H1 (cell line): ENCODE measurements at regions not wholly inside any gene's neighbourhood (a gene's known extent, or its start where the extent isn't known, plus 50 kb on each side); places are given as distances from the start of the nearest gene placed in this dataset.

Experiments used
- CTCF ChIA-PET: fragments of 300-600 bp; sonication (Branson Sonifier 250); formaldehyde crosslinking; loops from one replicate; lab custom pipeline; 2021; ENCODE audit not compliant: partially characterized antibody; lab: Charles Lee
- POLR2A ChIA-PET: fragments of 300-600 bp; sonication (Branson Sonifier 250); formaldehyde crosslinking; loops from one replicate; lab custom pipeline; 2021; ENCODE audit warnings: inconsistent platforms; ENCODE audit not compliant: partially characterized antibody; lab: Charles Lee
- DNase-seq, 2 experiments: peaks; one replicate each; pipeline versions ENCODE4 v3.0.0 to v3.0.0-alpha.2; 2010 to 2022; ENCODE audit warnings: low spot score in 2 of 2, low read depth in 1 of 2, mixed read lengths in 1 of 2
- FAIRE-seq: peaks from 2 replicates; lab custom pipeline; 2011; peaks lifted over from hg19 to GRCh38; lab: Jason Lieb, UNC
- H2AFZ ChIP-seq: 2 replicates; pipeline ENCODE4 v1.8.1; 2012; ENCODE audit warnings: low read length, inconsistent platforms
- H2AK5ac ChIP-seq: 2 replicates; pipeline ENCODE4 v1.6.1; 2013; ENCODE audit warnings: low read depth, low read length
- H2BK120ac ChIP-seq: replicated peaks from 2 replicates; pipeline ENCODE3; 2013; ENCODE audit warnings: low read depth, low read length, inconsistent platforms
- H2BK12ac ChIP-seq: 2 replicates; pipeline ENCODE4 v1.6.1; 2013; ENCODE audit warnings: low read depth, low read length
- H2BK15ac ChIP-seq: 2 replicates; pipeline ENCODE4 v1.6.1; 2013; ENCODE audit warnings: low read length
- H2BK20ac ChIP-seq: 2 replicates; pipeline ENCODE4 v1.6.1; 2013; ENCODE audit warnings: low read length
- H2BK5ac ChIP-seq: 2 replicates; pipeline ENCODE4 v1.6.1; 2013; ENCODE audit warnings: low read depth, low read length
- H3K14ac ChIP-seq: 2 replicates; pipeline ENCODE4 v1.6.1; 2013; ENCODE audit warnings: inconsistent platforms; ENCODE audit not compliant: insufficient read length
- H3K18ac ChIP-seq: 2 replicates; pipeline ENCODE4 v1.6.1; 2013; ENCODE audit warnings: low read length; ENCODE audit errors: extremely low read depth
- H3K23ac ChIP-seq: 2 replicates; pipeline ENCODE4 v1.6.1; 2013; ENCODE audit warnings: inconsistent platforms; ENCODE audit not compliant: insufficient read length
- H3K23me2 ChIP-seq: 2 replicates; pipeline ENCODE4 v1.6.1; 2013; ENCODE audit warnings: low read depth, low read length
- H3K27ac ChIP-seq: 2 replicates; pipeline ENCODE4 v1.6.1; 2011; ENCODE audit warnings: low read depth, low read length, inconsistent platforms
- H3K27me3 ChIP-seq, 4 experiments: replicated peaks in 1 of 4; 1 replicate in 1 of 4; 2 replicates in 3 of 4; pipeline versions ENCODE4 v1.6.1 to v1.8.1; 2011 to 2013; ENCODE audit warnings: low read length in 3 of 4, mild to moderate bottlenecking in 3 of 4, inconsistent platforms in 2 of 4, mixed read lengths in 2 of 4, moderate library complexity in 1 of 4; ENCODE audit not compliant: control insufficient read depth in 3 of 4, insufficient read depth in 3 of 4; ENCODE audit errors: extremely low read depth in 1 of 4
- H3K36me3 ChIP-seq, 4 experiments: 2 replicates each; pipeline versions ENCODE4 v1.6.1 to v1.8.1; 2011 to 2013; ENCODE audit warnings: mild to moderate bottlenecking in 4 of 4, low read length in 3 of 4, moderate library complexity in 2 of 4, control low read depth in 1 of 4, inconsistent platforms in 1 of 4; ENCODE audit not compliant: insufficient read depth in 4 of 4, control insufficient read depth in 2 of 4
- H3K4ac ChIP-seq: replicated peaks from 2 replicates; pipeline ENCODE3; 2013; ENCODE audit warnings: low read length, low read depth, mixed read lengths, inconsistent platforms; ENCODE audit not compliant: insufficient read length
- H3K4me1 ChIP-seq, 4 experiments: replicated peaks in 1 of 4; 1 replicate in 1 of 4; 2 replicates in 3 of 4; pipeline versions ENCODE4 v1.6.1 to v1.8.1; 2011 to 2013; ENCODE audit warnings: low read length in 3 of 4, inconsistent platforms in 2 of 4, mixed read lengths in 1 of 4; ENCODE audit not compliant: insufficient read depth in 4 of 4, control insufficient read depth in 3 of 4
- H3K4me2 ChIP-seq, 2 experiments: 2 replicates each; pipeline versions ENCODE4 v1.6.1 to v1.8.1; 2011 to 2013; ENCODE audit warnings: low read depth in 2 of 2, low read length in 2 of 2, control low read depth in 1 of 2, inconsistent platforms in 1 of 2, mild to moderate bottlenecking in 1 of 2; ENCODE audit not compliant: insufficient read depth in 1 of 2
- H3K4me3 ChIP-seq, 4 experiments: fragments of 200-600, 300-600 bp in 1 of 4; sonication (generic), shearing (Covaris generic), sonication (Bioruptor Twin) in 1 of 4; 2 replicates each; pipeline versions ENCODE4 v1.5.1 to v1.8.1; 2011 to 2016; ENCODE audit warnings: low read length in 4 of 4, low read depth in 3 of 4, control low read depth in 2 of 4, inconsistent platforms in 2 of 4, mild to moderate bottlenecking in 2 of 4, mixed read lengths in 1 of 4, moderate library complexity in 1 of 4; ENCODE audit not compliant: insufficient read depth in 2 of 4; ENCODE audit errors: extremely low read depth in 1 of 4
- H3K56ac ChIP-seq: replicated peaks from 2 replicates; pipeline ENCODE3; 2013; ENCODE audit warnings: low read depth, mild to moderate bottlenecking, mixed read lengths, low read length, inconsistent platforms; ENCODE audit not compliant: insufficient read length
- H3K79me1 ChIP-seq: 2 replicates; pipeline ENCODE4 v1.6.1; 2013; ENCODE audit warnings: low read depth, low read length, control low read depth
- H3K79me2 ChIP-seq, 2 experiments: 2 replicates each; pipeline versions ENCODE4 v1.6.1 to v1.8.1; 2012 to 2013; ENCODE audit warnings: low read length in 2 of 2, mild to moderate bottlenecking in 2 of 2, inconsistent platforms in 1 of 2; ENCODE audit not compliant: insufficient read depth in 2 of 2, control insufficient read depth in 1 of 2
- H3K9ac ChIP-seq, 4 experiments: replicated peaks in 1 of 4; 1 replicate in 1 of 4; 2 replicates in 3 of 4; pipeline versions ENCODE4 v1.6.1 to v1.8.1; 2011 to 2013; ENCODE audit warnings: low read depth in 3 of 4, low read length in 3 of 4, control low read depth in 2 of 4, mild to moderate bottlenecking in 2 of 4, moderate library complexity in 2 of 4, inconsistent platforms in 1 of 4; ENCODE audit errors: extremely low read depth in 1 of 4
- H3K9me3 ChIP-seq, 2 experiments: 2 replicates each; pipeline versions ENCODE4 v1.6.1 to v1.8.1; 2012 to 2013; ENCODE audit warnings: mild to moderate bottlenecking in 2 of 2, moderate library complexity in 2 of 2, control low read depth in 1 of 2, inconsistent platforms in 1 of 2, low read depth in 1 of 2, low read length in 1 of 2, mixed read lengths in 1 of 2; ENCODE audit not compliant: insufficient read depth in 2 of 2
- H4K20me1 ChIP-seq, 2 experiments: replicated peaks in 1 of 2; 2 replicates each; pipeline versions ENCODE3 to v1.8.1; 2011 to 2013; ENCODE audit warnings: inconsistent platforms in 2 of 2, low read length in 2 of 2, mild to moderate bottlenecking in 1 of 2; ENCODE audit not compliant: insufficient read depth in 2 of 2, control insufficient read depth in 1 of 2
- H4K5ac ChIP-seq: 2 replicates; pipeline ENCODE4 v1.6.1; 2013; ENCODE audit warnings: low read length, low read depth, mixed read lengths, inconsistent platforms; ENCODE audit not compliant: insufficient read length
- H4K8ac ChIP-seq: 2 replicates; pipeline ENCODE4 v1.8.0; 2013; ENCODE audit warnings: mild to moderate bottlenecking, moderate library complexity, low read length, inconsistent platforms; ENCODE audit not compliant: insufficient read depth; ENCODE audit errors: extremely low read depth
- H4K91ac ChIP-seq: replicated peaks from 2 replicates; pipeline ENCODE3; 2013; ENCODE audit warnings: low read length, mixed read lengths, inconsistent platforms; ENCODE audit not compliant: insufficient read length
- CEBPB ChIP-seq: IDR thresholded peaks from 2 replicates; pipeline ENCODE4 v1.6.1; 2012; ENCODE audit warnings: low read depth, low read length
- CHD1 ChIP-seq: IDR thresholded peaks from 2 replicates; pipeline ENCODE4 v1.6.1; 2012; ENCODE audit warnings: low read depth, low read length, improper control_type of control experiment
- EGR1 ChIP-seq: IDR thresholded peaks from 2 replicates; pipeline ENCODE4 v1.6.1; 2011; ENCODE audit warnings: low read depth, low read length, borderline replicate concordance
- EP300 ChIP-seq, 2 experiments: IDR thresholded peaks; 1 replicate in 1 of 2; 2 replicates in 1 of 2; pipeline ENCODE4 v1.6.1; 2011 to 2012; ENCODE audit warnings: low read depth in 2 of 2, low read length in 2 of 2, mild to moderate bottlenecking in 2 of 2, borderline replicate concordance in 1 of 2, inconsistent platforms in 1 of 2, moderate library complexity in 1 of 2
- GABPA ChIP-seq: IDR thresholded peaks from 2 replicates; pipeline ENCODE4 v1.6.1; 2011; ENCODE audit warnings: mild to moderate bottlenecking, low read length, moderate library complexity, borderline replicate concordance; ENCODE audit not compliant: insufficient read depth
- NANOG ChIP-seq: IDR thresholded peaks from 2 replicates; pipeline ENCODE4 v1.6.1; 2011; ENCODE audit warnings: low read length, low read depth, mild to moderate bottlenecking, inconsistent platforms; ENCODE audit not compliant: insufficient read depth, poor library complexity, severe bottlenecking
- POLR2AphosphoS5 ChIP-seq: IDR thresholded peaks from 2 replicates; pipeline ENCODE4 v1.6.1; 2011; ENCODE audit warnings: low read depth, low read length
- POU5F1 ChIP-seq: IDR thresholded peaks from 2 replicates; pipeline ENCODE4 v1.6.1; 2011; ENCODE audit warnings: low read depth, mild to moderate bottlenecking, low read length, moderate library complexity
- SAP30 ChIP-seq: fragments of 300-600 bp; sonication (generic); IDR thresholded peaks from 2 replicates; pipeline ENCODE4 v1.7.1; 2012; ENCODE audit warnings: low read length, moderate library complexity, mild to moderate bottlenecking, inconsistent platforms; ENCODE audit not compliant: insufficient read depth, insufficient replicate concordance
- SIN3A ChIP-seq, 2 experiments: IDR thresholded peaks in 1 of 2; conservative IDR thresholded peaks in 1 of 2; 2 replicates each; pipeline ENCODE4 v1.6.1; 2011 to 2012; ENCODE audit warnings: low read length in 2 of 2, improper control_type of control experiment in 1 of 2, low read depth in 1 of 2, mild to moderate bottlenecking in 1 of 2
- TAF1 ChIP-seq: IDR thresholded peaks from 2 replicates; pipeline ENCODE4 v1.6.1; 2011; ENCODE audit warnings: mild to moderate bottlenecking, low read depth, low read length
- TBP ChIP-seq: IDR thresholded peaks from 2 replicates; pipeline ENCODE4 v1.6.1; 2011; ENCODE audit warnings: low read depth, low read length, improper control_type of control experiment
- TEAD4 ChIP-seq: IDR thresholded peaks from 2 replicates; pipeline ENCODE4 v1.6.1; 2012; ENCODE audit warnings: low read depth, low read length, inconsistent platforms, mixed read lengths
- WGBS, 2 experiments: shearing (Covaris generic) in 1 of 2; methylation state at CpG; one replicate each; pipeline versions ENCODE4 v1.1.6 to v1.1.7; 2013 to 2015; ENCODE audit warnings: low lambda C conversion rate in 2 of 2, mixed read lengths in 2 of 2, inconsistent platforms in 1 of 2, low coverage in 1 of 2, missing lambda C conversion rate in 1 of 2; ENCODE audit not compliant: insufficient replicate concordance in 2 of 2, insufficient coverage in 1 of 2, insufficient read length in 1 of 2; ENCODE audit errors: extremely low coverage in 1 of 2, missing lambda C conversion rate in 1 of 2; 5-methylcytosine and 5-hydroxymethylcytosine counted together

GRCh38 chr5:157914151-157914788 lies 55.3 kb upstream of the CLINT1 start:
- Histone ChIP-seq H3K27ac (no peak overlapping the region), H3K36me3 (no peaks in the 10 kb centered on the region), H2BK20ac (peak overlapping the region; percentile 13; the same call in 1 of the 2 replicates), H3K23me2 (no peaks in the 10 kb centered on the region), H4K5ac (no peak overlapping the region), H3K4me1 (peaks cover 0 to 17% (median 7%) of the 10 kb centered on the region in 4 experiments; a peak in 5 of 7 replicates), H3K23ac (no peak overlapping the region), H3K18ac (no peak overlapping the region), H2AK5ac (no peak overlapping the region), H3K56ac (no peak overlapping the region), H3K4me3 (no peak overlapping the region), H4K8ac (no peak overlapping the region), H4K91ac (no peak overlapping the region), H3K9ac (no peak overlapping the region), H3K27me3 (no peaks in the 10 kb centered on the region), H3K79me2 (no peaks in the 10 kb centered on the region), H3K9me3 (no peaks in the 10 kb centered on the region), H3K14ac (no peak overlapping the region), H3K79me1 (no peaks in the 10 kb centered on the region), H3K4ac (no peak overlapping the region), H2BK15ac (0 out of 2 replicates have a peak overlapping the region, but pooled peaks have one; percentile 40), H2BK5ac (no peak overlapping the region), H4K20me1 (no peaks in the 10 kb centered on the region), H3K4me2 (no peak overlapping the region), H2BK12ac (no peak overlapping the region), H2AFZ (no peak overlapping the region), H2BK120ac (no peak overlapping the region)
- POLR2A ChIA-PET = interaction anchor here (1.4 to 1.8 kb wide), 3 partner anchors 12 to 78 kb away, joined by 3 to 5 read pairs (median 4); no protein-coding TSS in a partner anchor
- CTCF ChIA-PET = interaction anchor here (0.8 to 9.1 kb wide), 11 partner anchors 29 to 97 kb away, joined by 3 to 72 read pairs (median 5); no protein-coding TSS in a partner anchor
- WGBS, 2 experiments = 87% methylated on average over 7 of the region's 7 CpGs; no CpG with 5 or more reads in 1 of the 2 experiments
- no peak for DNase-seq
- FAIRE-seq = no peak
- TF ChIP-seq EP300 (IDR thresholded peaks at IDR 0.05; ENCODE audit: borderline replicate concordance in 1 of 2, low read depth in 2 of 2, low read length in 2 of 2) (no peak), TBP (no peak), EGR1 (no peak), NANOG (no peak), SAP30 (no peak), TEAD4 (no peak), POU5F1 (no peak), TAF1 (no peak), CHD1 (no peak), SIN3A (conservative IDR thresholded peaks at IDR 0.05 in 1 of 2, IDR thresholded peaks at IDR 0.05 in 1 of 2; ENCODE audit: low read depth in 1 of 2, low read length in 2 of 2) (no peak), CEBPB (no peak), GABPA (no peak), POLR2AphosphoS5 (no peak)
